NCI-H345 treated with DMSO at 0.1 percent for 48 hours (cell line): ENCODE measurements at regions not wholly inside any gene's neighbourhood (a gene's known extent, or its start where the extent isn't known, plus 50 kb on each side); places are given as distances from the start of the nearest gene placed in this dataset.
A peak's percentile ranks its signal among the peaks of the same experiment; 100 is the strongest.

ENCODE experiments used
- DNase-seq: peaks from one replicate; lab custom pipeline; 2025; ENCODE audit not compliant: unreplicated experiment; lab: John Stamatoyannopoulos, UW

GRCh38 chr14:85960756-85961155, 430.8 kb downstream of the FLRT2 start:
- DNase-seq, result no peak

GRCh38 chr14:85959063-85959462, 429.1 kb downstream of the FLRT2 start:
- no peak for DNase-seq

GRCh38 chr14:85958069-85958468, 428.1 kb downstream of the FLRT2 start:
- DNase-seq, result no peak

GRCh38 chr14:85953265-85953664, 423.3 kb downstream of the FLRT2 start:
- DNase-seq, result no peak

GRCh38 chr14:85948153-85948552, 418.2 kb downstream of the FLRT2 start:
- no peak for DNase-seq

GRCh38 chr14:85947461-85948139, 417.7 kb downstream of the FLRT2 start:
- DNase-seq, result no peak

- DNase-seq, result no peak
Measured at GRCh38 chr14:85943192-85943591, 413.2 kb downstream of the FLRT2 start.

- DNase-seq, result peak; percentile 71
Measured at GRCh38 chr14:85934886-85935254, 404.9 kb downstream of the FLRT2 start.

GRCh38 chr14:85934123-85934885, 404.4 kb downstream of the FLRT2 start:
- DNase-seq, result peak; percentile 71

- DNase-seq, result no peak
Measured at GRCh38 chr14:85921241-85921640, 391.3 kb downstream of the FLRT2 start.

- no peak for DNase-seq
Measured at GRCh38 chr14:85917716-85918115, 387.8 kb downstream of the FLRT2 start.

GRCh38 chr14:85915711-85916110, 385.8 kb downstream of the FLRT2 start:
- no peak for DNase-seq

GRCh38 chr14:85912141-85912540, 382.2 kb downstream of the FLRT2 start:
- DNase-seq, result no peak

- no peak for DNase-seq
Measured at GRCh38 chr14:85911044-85911443, 381.1 kb downstream of the FLRT2 start.

- no peak for DNase-seq
Measured at GRCh38 chr14:85909581-85909980, 379.6 kb downstream of the FLRT2 start.

GRCh38 chr14:85907536-85907935, 377.6 kb downstream of the FLRT2 start:
- no peak for DNase-seq

GRCh38 chr14:85897808-85898207, 367.9 kb downstream of the FLRT2 start:
- DNase-seq, result no peak

- no peak for DNase-seq
Measured at GRCh38 chr14:85895603-85896002, 365.7 kb downstream of the FLRT2 start.

GRCh38 chr14:85892251-85892650, 362.3 kb downstream of the FLRT2 start:
- DNase-seq, result no peak

- DNase-seq, result no peak
Measured at GRCh38 chr14:85883966-85884365, 354.0 kb downstream of the FLRT2 start.

GRCh38 chr14:85883101-85883500, 353.2 kb downstream of the FLRT2 start:
- no peak for DNase-seq

GRCh38 chr14:85881935-85882334, 352.0 kb downstream of the FLRT2 start:
- no peak for DNase-seq

GRCh38 chr14:85878874-85879273, 348.9 kb downstream of the FLRT2 start:
- DNase-seq, result no peak
